Fibroblast of villous mesenchyme (primary cell): ENCODE measurements at regions not wholly inside any gene's neighbourhood (a gene's known extent, or its start where the extent isn't known, plus 50 kb on each side); places are given as distances from the start of the nearest gene placed in this dataset.
"Not testable (repeated sequence)": the region's sequence is repeated elsewhere in the genome, so short reads cannot be mapped to it uniquely, and the experiment has no call there.

Experiments
- DNase-seq: peaks from one replicate; pipeline ENCODE4 v3.0.0-alpha.2; 2010; ENCODE audit warnings: low read depth
- H3K4me3 ChIP-seq: 2 replicates; pipeline ENCODE4 v1.5.1; 2011; ENCODE audit warnings: low read depth, mild to moderate bottlenecking, low read length
- CTCF ChIP-seq: IDR thresholded peaks from 2 replicates; pipeline ENCODE4 v1.5.1; 2012; ENCODE audit warnings: low read depth, mild to moderate bottlenecking, low read length; ENCODE audit not compliant: insufficient read depth

DNA sequence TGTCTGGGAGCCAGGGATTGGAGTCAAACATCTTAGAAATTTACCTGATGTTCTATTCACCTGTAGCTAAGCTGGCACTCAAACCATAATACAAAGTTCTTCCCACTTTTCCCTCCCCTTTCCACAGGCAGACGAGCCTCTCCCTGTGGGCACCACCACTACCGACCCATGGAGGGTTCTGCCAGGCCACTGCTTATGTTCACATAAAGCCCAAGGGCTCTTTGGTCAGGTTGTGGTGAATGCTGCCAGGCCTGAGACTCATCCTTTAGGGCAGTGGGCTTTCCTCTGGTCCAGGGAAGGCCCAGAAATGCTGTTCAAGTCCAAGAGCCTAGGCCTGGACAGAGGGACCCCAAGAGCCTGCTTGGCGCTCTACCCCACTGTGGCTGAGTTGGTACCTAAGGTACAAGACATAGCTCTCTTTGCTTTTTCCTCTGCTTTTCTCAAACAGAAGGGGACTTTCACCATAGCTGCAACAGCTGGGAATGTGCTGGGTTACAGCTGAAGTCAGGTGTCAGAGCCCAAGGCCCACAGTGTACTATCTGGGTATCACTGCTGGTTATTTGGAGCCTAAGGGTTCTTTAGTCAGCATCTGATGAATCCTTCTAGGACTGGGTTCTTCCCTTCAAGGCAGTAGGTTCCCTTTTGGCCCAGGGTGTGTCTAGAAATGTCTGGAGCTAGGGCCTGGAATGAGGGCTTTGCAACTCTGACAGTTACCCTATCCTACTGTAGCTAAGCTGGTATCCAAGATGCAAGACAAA, 620.1 kb downstream of the TLE1 start:
- no peak for TF ChIP-seq CTCF
- DNase-seq = no peak
- no peak overlapping the region for H3K4me3 ChIP-seq

GRCh38 chr9:81062995-81063394, 626.4 kb downstream of the TLE1 start:
- not testable (repeated sequence) for DNase-seq, H3K4me3 ChIP-seq

GRCh38 chr9:81058782-81059181, 630.6 kb downstream of the TLE1 start:
- no peak for DNase-seq
- H3K4me3 ChIP-seq = no peak overlapping the region
- TF ChIP-seq CTCF = no peak

DNA sequence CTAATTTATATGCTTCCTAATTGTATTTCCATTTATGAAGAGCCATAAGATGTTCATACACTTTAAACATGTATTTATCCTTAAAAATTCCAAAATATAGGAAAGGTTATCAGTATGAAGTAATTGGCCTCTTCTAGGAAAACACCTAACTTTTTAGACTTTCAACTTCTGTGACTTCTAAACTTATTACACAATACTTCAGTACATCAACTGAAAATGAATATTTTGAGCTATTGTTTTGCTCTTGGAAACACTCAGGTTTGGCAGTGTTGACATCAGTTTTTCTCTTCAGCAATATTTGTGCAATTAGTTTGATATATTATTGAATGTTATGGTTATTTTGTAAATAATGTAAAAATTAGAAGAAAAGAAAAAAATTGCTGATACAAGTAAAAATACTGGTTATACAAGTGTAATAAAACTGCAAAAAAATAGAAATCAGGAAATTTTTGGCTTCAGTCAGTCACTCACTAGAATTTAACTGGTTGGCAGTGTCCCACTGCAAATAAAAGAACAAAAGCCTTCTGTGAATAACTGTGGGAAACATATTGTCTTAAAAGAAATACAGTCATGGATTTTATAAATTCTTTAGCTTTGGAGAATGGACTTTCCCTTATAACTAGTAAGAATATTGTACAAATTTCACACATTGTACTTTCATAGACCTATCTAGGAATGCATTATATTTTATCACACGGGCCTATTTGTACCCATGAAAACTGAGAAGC, 635.9 kb downstream of the TLE1 start:
- no peak overlapping the region for H3K4me3 ChIP-seq
- TF ChIP-seq CTCF = no peak

GRCh38 chr9:81052846-81053245, 636.5 kb downstream of the TLE1 start:
- DNase-seq = no peak
- no peak for TF ChIP-seq CTCF
- no peak overlapping the region for H3K4me3 ChIP-seq

More for the DNA sequence above, 635.9 kb downstream of the TLE1 start:
- DNase-seq = no peak

- no peak overlapping the region for H3K4me3 ChIP-seq
- DNase-seq = no peak
- TF ChIP-seq CTCF = no peak
Observed at GRCh38 chr9:81047280-81047679, 642.1 kb downstream of the TLE1 start.

- no peak overlapping the region for H3K4me3 ChIP-seq
- no peak for DNase-seq
- no peak for TF ChIP-seq CTCF
Observed at GRCh38 chr9:81045658-81046057, 643.7 kb downstream of the TLE1 start.
